HEK293 (cell line): ENCODE measurements at regions not wholly inside any gene's neighbourhood (a gene's known extent, or its start where the extent isn't known, plus 50 kb on each side); places are given as distances from the start of the nearest gene placed in this dataset.

Source experiments
- CTCF ChIA-PET: fragments of 350-600 bp; formaldehyde crosslinking; extraction: SDS; loops from one replicate; lab custom pipeline; 2021; ENCODE audit warnings: antibody characterized with exemption; lab: Yijun Ruan, JAX
- POLR2A ChIA-PET: fragments of 300-600 bp; formaldehyde crosslinking; extraction: SDS; loops from one replicate; lab custom pipeline; 2020; ENCODE audit warnings: antibody characterized with exemption, inconsistent platforms; lab: Yijun Ruan, JAX
- H3K27ac ChIP-seq: fragments of 200-500 bp; sonication (Bioruptor generic); 2 replicates; pipeline ENCODE4 v1.5.1; 2014; ENCODE audit warnings: low read depth, low read length, control low read depth, inconsistent platforms; ENCODE audit errors: extremely low read depth
- H3K36me3 ChIP-seq, 2 experiments: fragments of 200-500 bp in 1 of 2; sonication (Bioruptor generic) in 1 of 2; 1 replicate in 1 of 2; 2 replicates in 1 of 2; pipeline ENCODE4 v1.5.1; 2014 to 2017; ENCODE audit warnings: inconsistent platforms in 2 of 2, low read length in 2 of 2; ENCODE audit not compliant: control insufficient read depth in 2 of 2, insufficient read depth in 1 of 2
- H3K4me1 ChIP-seq: fragments of 200-500 bp; sonication (Bioruptor generic); 2 replicates; pipeline ENCODE4 v1.5.1; 2014; ENCODE audit warnings: mild to moderate bottlenecking, low read length, inconsistent platforms; ENCODE audit not compliant: control insufficient read depth, insufficient read depth
- H3K4me3 ChIP-seq: 2 replicates; pipeline ENCODE4 v1.5.1; 2011; ENCODE audit warnings: low read depth, mild to moderate bottlenecking, control low read depth, low read length, moderate library complexity
- H3K9me3 ChIP-seq: fragments of 200-500 bp; sonication (Bioruptor generic); 2 replicates; pipeline ENCODE4 v1.5.1; 2014; ENCODE audit warnings: low read depth, low read length, inconsistent platforms; ENCODE audit not compliant: control insufficient read depth, insufficient read depth
- KLF16 ChIP-seq: fragments of 450-650 bp; formaldehyde crosslinking; IDR thresholded peaks from 2 replicates; pipeline ENCODE4 v1.5.1; 2017; ENCODE audit warnings: missing biosample characterization, missing genetic modification characterization
- KLF17 ChIP-seq: fragments of 450-650 bp; formaldehyde crosslinking; IDR thresholded peaks from 2 replicates; pipeline ENCODE4 v1.5.1; 2016; ENCODE audit warnings: missing biosample characterization, missing genetic modification characterization
- OVOL3 ChIP-seq: fragments of 450-650 bp; formaldehyde crosslinking; IDR thresholded peaks from 2 replicates; pipeline ENCODE4 v1.5.1; 2016; ENCODE audit warnings: missing biosample characterization, missing genetic modification characterization
- PRDM1 ChIP-seq: fragments of 450-650 bp; formaldehyde crosslinking; IDR thresholded peaks from 2 replicates; pipeline ENCODE4; 2016; ENCODE audit warnings: missing biosample characterization, missing genetic modification characterization
- WT1 ChIP-seq: fragments of 450-650 bp; formaldehyde crosslinking; IDR thresholded peaks from 2 replicates; pipeline ENCODE4 v1.5.1; 2016; ENCODE audit warnings: missing biosample characterization, missing genetic modification characterization
- ZBTB1 ChIP-seq: fragments of 450-650 bp; formaldehyde crosslinking; IDR thresholded peaks from 2 replicates; pipeline ENCODE4 v1.5.1; 2016; ENCODE audit warnings: missing biosample characterization, missing genetic modification characterization
- ZFHX2 ChIP-seq: fragments of 450-650 bp; formaldehyde crosslinking; conservative IDR thresholded peaks from 2 replicates; pipeline ENCODE4 v1.5.1; 2016; ENCODE audit warnings: missing biosample characterization, missing genetic modification characterization
- ZFP3 ChIP-seq: fragments of 450-650 bp; formaldehyde crosslinking; IDR thresholded peaks from 2 replicates; pipeline ENCODE4 v1.5.1; 2016; ENCODE audit warnings: low read depth, missing biosample characterization, missing genetic modification characterization
- ZNF148 ChIP-seq: fragments of 450-650 bp; formaldehyde crosslinking; IDR thresholded peaks from 2 replicates; pipeline ENCODE4 v1.5.0; 2017; ENCODE audit warnings: missing biosample characterization, missing genetic modification characterization, borderline replicate concordance
- ZNF174 ChIP-seq: fragments of 450-650 bp; formaldehyde crosslinking; IDR thresholded peaks from 2 replicates; pipeline ENCODE4 v1.5.0; 2017; ENCODE audit warnings: missing biosample characterization, mild to moderate bottlenecking, missing genetic modification characterization
- ZNF184 ChIP-seq: fragments of 450-650 bp; IDR thresholded peaks from 2 replicates; pipeline ENCODE4 v1.5.1; 2018; ENCODE audit warnings: missing biosample characterization, mild to moderate bottlenecking, missing genetic modification characterization
- ZNF221 ChIP-seq: fragments of 450-650 bp; formaldehyde crosslinking; IDR thresholded peaks from 2 replicates; pipeline ENCODE4 v1.5.1; 2017; ENCODE audit warnings: missing biosample characterization, missing genetic modification characterization, borderline replicate concordance
- ZNF311 ChIP-seq: fragments of 450-650 bp; formaldehyde crosslinking; IDR thresholded peaks from 2 replicates; pipeline ENCODE4 v1.5.1; 2017; ENCODE audit warnings: missing biosample characterization, missing genetic modification characterization, borderline replicate concordance
- ZNF362 ChIP-seq: fragments of 450-650 bp; formaldehyde crosslinking; IDR thresholded peaks from 2 replicates; pipeline ENCODE4 v1.5.1; 2016; ENCODE audit warnings: missing biosample characterization, missing genetic modification characterization
- ZNF404 ChIP-seq: fragments of 450-650 bp; formaldehyde crosslinking; IDR thresholded peaks from 2 replicates; pipeline ENCODE4 v1.5.1; 2017; ENCODE audit warnings: missing biosample characterization, missing genetic modification characterization
- ZNF513 ChIP-seq: fragments of 450-650 bp; IDR thresholded peaks from 2 replicates; pipeline ENCODE4 v1.5.1; 2018; ENCODE audit warnings: missing biosample characterization, missing genetic modification characterization
- ZNF530 ChIP-seq: fragments of 450-650 bp; formaldehyde crosslinking; IDR thresholded peaks from 2 replicates; pipeline ENCODE4 v1.5.1; 2016; ENCODE audit warnings: low read depth, missing biosample characterization, missing genetic modification characterization
- ZNF629 ChIP-seq: fragments of 450-650 bp; formaldehyde crosslinking; IDR thresholded peaks from 2 replicates; pipeline ENCODE4 v1.5.1; 2017; ENCODE audit warnings: missing biosample characterization, missing genetic modification characterization
- ZNF792 ChIP-seq: fragments of 450-650 bp; formaldehyde crosslinking; IDR thresholded peaks from 2 replicates; pipeline ENCODE4 v1.5.1; 2016; ENCODE audit warnings: missing biosample characterization, missing genetic modification characterization
- TF ChIP-seq, protein P1 (sequence below): fragments of 450-650 bp; formaldehyde crosslinking; IDR thresholded peaks from 2 replicates; pipeline ENCODE4 v1.5.1; 2017; ENCODE audit warnings: missing biosample characterization, missing genetic modification characterization
- TF ChIP-seq, protein P2 (sequence below): fragments of 450-650 bp; formaldehyde crosslinking; IDR thresholded peaks from 2 replicates; pipeline ENCODE4 v1.5.1; 2016; ENCODE audit warnings: missing biosample characterization, missing genetic modification characterization
- TF ChIP-seq, protein P3 (sequence below): fragments of 450-650 bp; formaldehyde crosslinking; IDR thresholded peaks from 2 replicates; pipeline ENCODE4 v1.5.1; 2016; ENCODE audit warnings: missing biosample characterization, missing genetic modification characterization

GRCh38 chr14:61223552-61223951 is 57.6 kb downstream of the TMEM30B start (continued):
- TF ChIP-seq ZNF174 (tag by site-specific recombination) (no peak), PRDM1 (tag by site-specific recombination) (no peak)

GRCh38 chr14:61222388-61222787 is 58.8 kb downstream of the TMEM30B start:
- H3K27ac ChIP-seq: no peak overlapping the region
- ChIA-PET POLR2A (interaction anchor here (0.6 kb wide), 1 partner anchor 524 kb away, joined by 3 read pairs; no protein-coding TSS in a partner anchor), CTCF (no interaction called here)
- no peaks in the 10 kb centered on the region for H3K36me3 ChIP-seq
- H3K4me3 ChIP-seq: no peak overlapping the region
- H3K4me1 ChIP-seq: peaks cover 2% of the 10 kb centered on the region; the same call in 1 of the 2 replicates
- H3K9me3 ChIP-seq: no peaks in the 10 kb centered on the region
- TF ChIP-seq, protein P1, sequence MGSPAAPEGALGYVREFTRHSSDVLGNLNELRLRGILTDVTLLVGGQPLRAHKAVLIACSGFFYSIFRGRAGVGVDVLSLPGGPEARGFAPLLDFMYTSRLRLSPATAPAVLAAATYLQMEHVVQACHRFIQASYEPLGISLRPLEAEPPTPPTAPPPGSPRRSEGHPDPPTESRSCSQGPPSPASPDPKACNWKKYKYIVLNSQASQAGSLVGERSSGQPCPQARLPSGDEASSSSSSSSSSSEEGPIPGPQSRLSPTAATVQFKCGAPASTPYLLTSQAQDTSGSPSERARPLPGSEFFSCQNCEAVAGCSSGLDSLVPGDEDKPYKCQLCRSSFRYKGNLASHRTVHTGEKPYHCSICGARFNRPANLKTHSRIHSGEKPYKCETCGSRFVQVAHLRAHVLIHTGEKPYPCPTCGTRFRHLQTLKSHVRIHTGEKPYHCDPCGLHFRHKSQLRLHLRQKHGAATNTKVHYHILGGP (tag by site-specific recombination): no peak
- TF ChIP-seq ZNF792 (tag by site-specific recombination) (no peak), ZNF221 (tag by site-specific recombination) (no peak), ZNF629 (no peak), ZFP3 (tag by site-specific recombination) (no peak), KLF17 (no peak), ZFHX2 (tag by site-specific recombination) (no peak), ZNF148 (tag by site-specific recombination) (no peak), ZBTB1 (tag by site-specific recombination) (no peak), ZNF513 (no peak), PRDM1 (tag by site-specific recombination) (no peak), ZNF311 (tag by site-specific recombination) (no peak)
- TF ChIP-seq, protein P2, sequence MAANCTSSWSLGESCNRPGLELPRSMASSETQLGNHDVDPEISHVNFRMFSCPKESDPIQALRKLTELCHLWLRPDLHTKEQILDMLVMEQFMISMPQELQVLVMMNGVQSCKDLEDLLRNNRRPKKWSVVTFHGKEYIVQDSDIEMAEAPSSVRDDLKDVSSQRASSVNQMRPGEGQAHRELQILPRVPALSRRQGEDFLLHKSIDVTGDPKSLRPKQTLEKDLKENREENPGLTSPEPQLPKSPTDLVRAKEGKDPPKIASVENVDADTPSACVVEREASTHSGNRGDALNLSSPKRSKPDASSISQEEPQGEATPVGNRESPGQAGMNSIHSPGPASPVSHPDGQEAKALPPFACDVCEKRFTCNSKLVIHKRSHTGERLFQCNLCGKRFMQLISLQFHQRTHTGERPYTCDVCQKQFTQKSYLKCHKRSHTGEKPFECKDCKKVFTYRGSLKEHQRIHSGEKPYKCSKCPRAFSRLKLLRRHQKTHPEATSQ (tag by site-specific recombination): no peak
- TF ChIP-seq, protein P3, sequence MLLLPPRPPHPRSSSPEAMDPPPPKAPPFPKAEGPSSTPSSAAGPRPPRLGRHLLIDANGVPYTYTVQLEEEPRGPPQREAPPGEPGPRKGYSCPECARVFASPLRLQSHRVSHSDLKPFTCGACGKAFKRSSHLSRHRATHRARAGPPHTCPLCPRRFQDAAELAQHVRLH: no peak

DNA sequence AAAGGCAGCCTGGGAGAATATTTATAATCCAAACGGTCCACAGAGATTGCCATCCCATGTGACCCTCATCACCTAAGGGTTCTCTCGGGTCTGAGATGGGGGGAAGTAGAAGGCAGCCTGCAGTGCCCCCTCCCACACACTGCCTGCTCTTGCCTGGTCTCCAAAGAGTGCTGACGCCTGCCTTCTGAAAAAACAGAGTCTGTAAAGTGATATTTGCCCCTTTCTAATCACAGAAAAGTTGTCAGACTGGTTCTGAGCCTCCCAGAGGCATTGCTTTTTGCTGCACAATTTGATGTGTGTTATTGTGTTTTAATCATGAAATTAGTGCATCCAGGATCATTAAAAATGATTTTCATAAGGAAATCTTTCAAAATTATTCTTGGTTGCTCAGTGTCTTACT is 59.2 kb downstream of the TMEM30B start:
- Histone ChIP-seq H3K4me1 (peaks cover 2% of the 10 kb centered on the region; the same call in 1 of the 2 replicates), H3K4me3 (no peak overlapping the region), H3K9me3 (no peaks in the 10 kb centered on the region), H3K36me3 (no peaks in the 10 kb centered on the region), H3K27ac (no peak overlapping the region)
- ChIA-PET CTCF (no interaction called here), POLR2A (interaction anchor here (0.6 kb wide), 1 partner anchor 523 kb away, joined by 3 read pairs; no protein-coding TSS in a partner anchor)
- TF ChIP-seq ZNF362 (tag by site-specific recombination) (no peak), KLF16 (tag by site-specific recombination) (no peak), ZNF629 (no peak), ZNF184 (no peak), OVOL3 (tag by site-specific recombination) (no peak), WT1 (tag by site-specific recombination) (no peak), ZNF404 (tag by site-specific recombination) (no peak), ZNF530 (tag by site-specific recombination) (no peak)
